ENCODE measurements at regions not wholly inside any gene's neighbourhood (a gene's known extent, or its start where the extent isn't known, plus 50 kb on each side); places are given as distances from the start of the nearest gene placed in this dataset.

- TF ChIP-seq ZNF70 (CRISPR knock-in tag; IDR thresholded peaks at IDR 0.05) (no peak), ZNF565 (CRISPR knock-in tag; conservative IDR thresholded peaks at IDR 0.05; ENCODE audit: low read depth) (no peak)
Measured at GRCh38 chr6:110042670-110043296, 64.7 kb downstream of the GPR6 start (continued).

DNA sequence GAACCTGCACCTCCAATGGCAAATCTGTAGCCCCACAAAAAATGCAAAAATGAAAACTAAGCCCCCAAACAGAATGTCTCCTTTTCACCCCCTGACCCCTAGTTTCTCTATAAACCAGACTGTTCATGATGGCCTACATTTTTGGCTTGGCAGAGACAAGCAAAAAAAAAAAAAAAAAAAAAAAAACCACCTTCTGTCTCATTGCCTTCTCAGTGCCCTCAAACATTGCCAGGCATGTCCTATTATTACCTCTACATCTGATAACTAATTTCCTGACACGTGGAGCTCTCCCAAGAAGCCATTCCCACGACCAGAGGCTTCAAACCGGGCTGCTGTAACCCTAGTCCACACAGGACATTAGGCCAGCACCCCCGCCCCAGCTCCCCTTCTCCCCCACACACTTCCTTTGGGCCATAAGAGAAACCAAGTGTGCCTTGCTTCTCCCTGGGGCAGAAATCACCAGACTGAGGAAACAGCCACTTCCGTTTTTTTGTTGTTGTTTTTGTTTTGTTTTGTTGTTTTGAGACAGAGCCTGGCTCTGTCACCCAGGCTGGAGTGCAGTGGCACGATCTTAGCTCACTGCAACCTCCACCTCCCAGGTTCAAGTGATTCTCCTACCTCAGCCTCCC is 65.4 kb downstream of the GPR6 start:
- no peak for ATAC-seq
- TF ChIP-seq ZFP3 (CRISPR knock-in tag; IDR thresholded peaks at IDR 0.05) (no peak), CSDC2 (CRISPR knock-in tag; IDR thresholded peaks at IDR 0.05) (no peak), GLIS3 (CRISPR knock-in tag; IDR thresholded peaks at IDR 0.05) (no peak), ZFP30 (CRISPR knock-in tag; IDR thresholded peaks at IDR 0.05) (no peak), SNAI2 (CRISPR knock-in tag; IDR thresholded peaks at IDR 0.05) (no peak), ZNF8 (CRISPR knock-in tag; IDR thresholded peaks at IDR 0.05) (no peak), ZNF70 (CRISPR knock-in tag; IDR thresholded peaks at IDR 0.05) (no peak), BACH2 (CRISPR knock-in tag; IDR thresholded peaks at IDR 0.05; ENCODE audit: borderline replicate concordance) (no peak), ESRRG (CRISPR knock-in tag; IDR thresholded peaks at IDR 0.05) (no peak), CSRNP3 (CRISPR knock-in tag; IDR thresholded peaks at IDR 0.05) (no peak), TCF4 (CRISPR knock-in tag; IDR thresholded peaks at IDR 0.05; ENCODE audit: borderline replicate concordance) (no peak), OSR1 (CRISPR knock-in tag; IDR thresholded peaks at IDR 0.05) (no peak), TOX (CRISPR knock-in tag; IDR thresholded peaks at IDR 0.05; ENCODE audit: borderline replicate concordance) (no peak), RARB (CRISPR knock-in tag; IDR thresholded peaks at IDR 0.05) (no peak), ZNF565 (CRISPR knock-in tag; conservative IDR thresholded peaks at IDR 0.05; ENCODE audit: low read depth) (no peak), PPARA (CRISPR knock-in tag; IDR thresholded peaks at IDR 0.05; ENCODE audit: borderline replicate concordance) (no peak), ARNTL (CRISPR knock-in tag; IDR thresholded peaks at IDR 0.05; ENCODE audit: borderline replicate concordance, low read depth) (no peak)
- TF ChIP-seq, protein P1, sequence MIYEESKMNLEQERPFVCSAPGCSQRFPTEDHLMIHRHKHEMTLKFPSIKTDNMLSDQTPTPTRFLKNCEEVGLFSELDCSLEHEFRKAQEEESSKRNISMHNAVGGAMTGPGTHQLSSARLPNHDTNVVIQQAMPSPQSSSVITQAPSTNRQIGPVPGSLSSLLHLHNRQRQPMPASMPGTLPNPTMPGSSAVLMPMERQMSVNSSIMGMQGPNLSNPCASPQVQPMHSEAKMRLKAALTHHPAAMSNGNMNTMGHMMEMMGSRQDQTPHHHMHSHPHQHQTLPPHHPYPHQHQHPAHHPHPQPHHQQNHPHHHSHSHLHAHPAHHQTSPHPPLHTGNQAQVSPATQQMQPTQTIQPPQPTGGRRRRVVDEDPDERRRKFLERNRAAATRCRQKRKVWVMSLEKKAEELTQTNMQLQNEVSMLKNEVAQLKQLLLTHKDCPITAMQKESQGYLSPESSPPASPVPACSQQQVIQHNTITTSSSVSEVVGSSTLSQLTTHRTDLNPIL (CRISPR knock-in tag; IDR thresholded peaks at IDR 0.05; ENCODE audit: low read depth) = no peak
- TF ChIP-seq, protein P2, sequence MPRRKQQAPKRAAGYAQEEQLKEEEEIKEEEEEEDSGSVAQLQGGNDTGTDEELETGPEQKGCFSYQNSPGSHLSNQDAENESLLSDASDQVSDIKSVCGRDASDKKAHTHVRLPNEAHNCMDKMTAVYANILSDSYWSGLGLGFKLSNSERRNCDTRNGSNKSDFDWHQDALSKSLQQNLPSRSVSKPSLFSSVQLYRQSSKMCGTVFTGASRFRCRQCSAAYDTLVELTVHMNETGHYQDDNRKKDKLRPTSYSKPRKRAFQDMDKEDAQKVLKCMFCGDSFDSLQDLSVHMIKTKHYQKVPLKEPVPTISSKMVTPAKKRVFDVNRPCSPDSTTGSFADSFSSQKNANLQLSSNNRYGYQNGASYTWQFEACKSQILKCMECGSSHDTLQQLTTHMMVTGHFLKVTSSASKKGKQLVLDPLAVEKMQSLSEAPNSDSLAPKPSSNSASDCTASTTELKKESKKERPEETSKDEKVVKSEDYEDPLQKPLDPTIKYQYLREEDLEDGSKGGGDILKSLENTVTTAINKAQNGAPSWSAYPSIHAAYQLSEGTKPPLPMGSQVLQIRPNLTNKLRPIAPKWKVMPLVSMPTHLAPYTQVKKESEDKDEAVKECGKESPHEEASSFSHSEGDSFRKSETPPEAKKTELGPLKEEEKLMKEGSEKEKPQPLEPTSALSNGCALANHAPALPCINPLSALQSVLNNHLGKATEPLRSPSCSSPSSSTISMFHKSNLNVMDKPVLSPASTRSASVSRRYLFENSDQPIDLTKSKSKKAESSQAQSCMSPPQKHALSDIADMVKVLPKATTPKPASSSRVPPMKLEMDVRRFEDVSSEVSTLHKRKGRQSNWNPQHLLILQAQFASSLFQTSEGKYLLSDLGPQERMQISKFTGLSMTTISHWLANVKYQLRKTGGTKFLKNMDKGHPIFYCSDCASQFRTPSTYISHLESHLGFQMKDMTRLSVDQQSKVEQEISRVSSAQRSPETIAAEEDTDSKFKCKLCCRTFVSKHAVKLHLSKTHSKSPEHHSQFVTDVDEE (CRISPR knock-in tag; IDR thresholded peaks at IDR 0.05) = no peak
- TF ChIP-seq, protein P3, sequence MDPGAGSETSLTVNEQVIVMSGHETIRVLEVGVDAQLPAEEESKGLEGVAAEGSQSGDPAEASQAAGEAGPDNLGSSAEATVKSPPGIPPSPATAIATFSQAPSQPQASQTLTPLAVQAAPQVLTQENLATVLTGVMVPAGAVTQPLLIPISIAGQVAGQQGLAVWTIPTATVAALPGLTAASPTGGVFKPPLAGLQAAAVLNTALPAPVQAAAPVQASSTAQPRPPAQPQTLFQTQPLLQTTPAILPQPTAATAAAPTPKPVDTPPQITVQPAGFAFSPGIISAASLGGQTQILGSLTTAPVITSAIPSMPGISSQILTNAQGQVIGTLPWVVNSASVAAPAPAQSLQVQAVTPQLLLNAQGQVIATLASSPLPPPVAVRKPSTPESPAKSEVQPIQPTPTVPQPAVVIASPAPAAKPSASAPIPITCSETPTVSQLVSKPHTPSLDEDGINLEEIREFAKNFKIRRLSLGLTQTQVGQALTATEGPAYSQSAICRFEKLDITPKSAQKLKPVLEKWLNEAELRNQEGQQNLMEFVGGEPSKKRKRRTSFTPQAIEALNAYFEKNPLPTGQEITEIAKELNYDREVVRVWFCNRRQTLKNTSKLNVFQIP (CRISPR knock-in tag; IDR thresholded peaks at IDR 0.05; ENCODE audit: borderline replicate concordance, low read depth) = no peak

- no peak for ATAC-seq
Measured at GRCh38 chr6:110044096-110044495, 66.0 kb downstream of the GPR6 start.

More at GRCh38 chr6:110044096-110044495, 66.0 kb downstream of the GPR6 start:
- TF ChIP-seq CSDC2 (CRISPR knock-in tag; IDR thresholded peaks at IDR 0.05) (no peak), TOX (CRISPR knock-in tag; IDR thresholded peaks at IDR 0.05; ENCODE audit: borderline replicate concordance) (no peak), OSR1 (CRISPR knock-in tag; IDR thresholded peaks at IDR 0.05) (no peak), SNAI2 (CRISPR knock-in tag; IDR thresholded peaks at IDR 0.05) (no peak), ISL1 (CRISPR knock-in tag; IDR thresholded peaks at IDR 0.05) (no peak), PPARA (CRISPR knock-in tag; IDR thresholded peaks at IDR 0.05; ENCODE audit: borderline replicate concordance) (no peak), ZNF8 (CRISPR knock-in tag; IDR thresholded peaks at IDR 0.05) (no peak), ZFP30 (CRISPR knock-in tag; IDR thresholded peaks at IDR 0.05) (no peak), ARNTL (CRISPR knock-in tag; IDR thresholded peaks at IDR 0.05; ENCODE audit: borderline replicate concordance, low read depth) (no peak)

Measured in SK-N-SH treated with all-trans-retinoic acid at 6 μM for 48 hours (cell line).